ENCODE measurements at regions not wholly inside any gene's neighbourhood (a gene's known extent, or its start where the extent isn't known, plus 50 kb on each side); places are given as distances from the start of the nearest gene placed in this dataset.

DNA sequence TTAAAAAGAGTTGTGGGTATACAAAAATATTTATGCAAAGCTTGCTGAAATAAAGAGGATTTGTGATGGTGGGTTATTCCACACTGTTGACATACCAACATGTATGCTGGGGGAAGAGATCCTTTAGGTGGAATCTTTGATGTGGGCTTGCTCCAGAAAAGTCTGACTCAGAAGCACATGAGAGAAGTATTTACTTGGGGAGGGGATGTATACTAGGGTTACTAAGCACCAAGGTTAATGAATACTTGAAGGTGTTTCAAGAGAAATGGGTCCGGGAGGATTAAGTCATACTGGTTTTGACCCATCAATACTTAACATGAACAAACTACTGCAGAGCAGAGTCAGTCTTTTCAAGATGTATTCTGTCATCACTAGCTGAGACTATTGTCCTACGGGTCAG is 316.4 kb upstream of the GRIN3A start:
- ChIA-PET CTCF (no interaction called here), POLR2A (no interaction called here)
- H3K4me3 ChIP-seq (ENCODE audit: low read depth, low read length) = no peak overlapping the region
- no peak for DNase-seq (ENCODE audit: low read depth, low spot score)
- TF ChIP-seq, protein P1, sequence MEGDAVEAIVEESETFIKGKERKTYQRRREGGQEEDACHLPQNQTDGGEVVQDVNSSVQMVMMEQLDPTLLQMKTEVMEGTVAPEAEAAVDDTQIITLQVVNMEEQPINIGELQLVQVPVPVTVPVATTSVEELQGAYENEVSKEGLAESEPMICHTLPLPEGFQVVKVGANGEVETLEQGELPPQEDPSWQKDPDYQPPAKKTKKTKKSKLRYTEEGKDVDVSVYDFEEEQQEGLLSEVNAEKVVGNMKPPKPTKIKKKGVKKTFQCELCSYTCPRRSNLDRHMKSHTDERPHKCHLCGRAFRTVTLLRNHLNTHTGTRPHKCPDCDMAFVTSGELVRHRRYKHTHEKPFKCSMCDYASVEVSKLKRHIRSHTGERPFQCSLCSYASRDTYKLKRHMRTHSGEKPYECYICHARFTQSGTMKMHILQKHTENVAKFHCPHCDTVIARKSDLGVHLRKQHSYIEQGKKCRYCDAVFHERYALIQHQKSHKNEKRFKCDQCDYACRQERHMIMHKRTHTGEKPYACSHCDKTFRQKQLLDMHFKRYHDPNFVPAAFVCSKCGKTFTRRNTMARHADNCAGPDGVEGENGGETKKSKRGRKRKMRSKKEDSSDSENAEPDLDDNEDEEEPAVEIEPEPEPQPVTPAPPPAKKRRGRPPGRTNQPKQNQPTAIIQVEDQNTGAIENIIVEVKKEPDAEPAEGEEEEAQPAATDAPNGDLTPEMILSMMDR (IDR thresholded peaks at IDR 0.05; ENCODE audit: insufficient read depth, low read length, missing control alignments) = no peak

DNA sequence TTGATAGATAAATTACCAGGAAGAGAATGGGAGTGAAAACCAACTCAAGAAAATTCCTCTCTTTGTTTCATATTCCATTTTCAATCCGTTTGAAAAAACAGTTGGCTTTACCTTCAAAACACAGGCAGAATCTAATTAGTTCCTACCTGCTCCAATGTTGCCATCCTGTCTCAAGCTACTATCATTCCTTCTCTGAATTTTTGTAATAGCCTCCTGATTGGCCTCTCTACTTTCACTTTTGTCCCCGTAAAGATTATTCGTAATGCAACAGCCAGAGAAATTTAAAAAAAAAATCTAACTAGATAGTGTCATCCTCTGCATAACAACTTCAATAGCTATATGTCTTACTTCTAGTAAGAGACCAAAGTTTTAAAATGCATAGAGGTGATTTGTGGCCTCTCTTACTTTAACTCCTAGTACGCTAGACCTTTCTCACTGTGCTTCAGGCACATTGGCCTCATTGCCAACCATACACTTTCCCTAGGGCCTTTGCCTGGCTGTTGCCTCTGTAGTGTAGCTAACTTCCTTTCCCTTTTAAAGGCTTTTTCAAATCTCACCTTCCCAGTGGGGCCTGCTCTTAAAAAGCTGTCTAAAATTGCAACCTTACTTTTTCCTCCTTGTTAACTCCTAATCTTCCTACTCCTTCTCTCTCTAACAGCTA is 311.3 kb upstream of the GRIN3A start:
- H3K4me3 ChIP-seq (ENCODE audit: low read depth, low read length) = no peak overlapping the region
- DNase-seq (ENCODE audit: low read depth, low spot score) = no peak
- TF ChIP-seq, protein P1 (IDR thresholded peaks at IDR 0.05; ENCODE audit: insufficient read depth, low read length, missing control alignments) = no peak
- ChIA-PET POLR2A (no interaction called here), CTCF (no interaction called here)

DNA sequence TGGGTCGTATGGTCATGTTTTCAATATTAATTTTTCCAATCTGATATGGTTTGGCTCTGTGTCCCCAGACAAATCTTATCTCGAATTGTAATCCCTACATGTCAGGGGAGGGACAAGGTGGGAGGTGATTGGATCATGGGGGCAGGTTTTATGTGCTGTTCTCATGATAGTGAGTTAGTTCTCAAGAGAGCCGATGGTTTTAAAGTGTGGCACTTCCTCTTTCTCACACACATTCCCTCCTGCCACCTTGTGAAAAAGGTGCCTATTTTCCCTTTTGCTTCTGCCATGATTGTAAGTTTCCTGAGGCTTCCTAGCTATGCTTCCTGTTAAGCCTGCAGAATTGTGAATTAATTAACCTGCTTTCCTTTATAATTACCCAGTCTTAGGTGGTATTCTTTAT is 309.1 kb upstream of the GRIN3A start:
- no peak overlapping the region for H3K4me3 ChIP-seq (ENCODE audit: low read depth, low read length)
- CTCF ChIA-PET = no interaction called here
- DNase-seq (ENCODE audit: low read depth, low spot score) = no peak
- POLR2A ChIA-PET = no interaction called here
- TF ChIP-seq, protein P1 (IDR thresholded peaks at IDR 0.05; ENCODE audit: insufficient read depth, low read length, missing control alignments) = no peak

DNA sequence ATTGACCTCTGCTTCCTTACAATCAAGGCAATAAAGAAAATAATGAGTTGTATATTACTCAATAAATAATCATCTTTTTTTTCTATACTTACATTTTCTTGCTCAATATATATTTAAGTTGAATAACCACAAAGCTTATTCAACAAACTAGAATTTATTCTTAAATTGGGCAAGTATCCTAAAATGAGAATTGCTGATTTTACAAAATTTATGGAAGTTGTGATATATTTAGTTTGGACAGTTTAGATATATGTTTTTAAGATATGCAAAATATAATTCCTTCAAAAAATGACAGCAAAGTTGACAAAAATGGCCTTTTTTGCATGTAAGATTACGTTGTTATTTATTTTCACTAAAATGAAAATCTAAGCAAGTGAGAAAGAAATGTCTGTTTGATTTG is 305.7 kb upstream of the GRIN3A start:
- CTCF ChIA-PET = no interaction called here
- no peak overlapping the region for H3K4me3 ChIP-seq (ENCODE audit: low read depth, low read length)
- DNase-seq (ENCODE audit: low read depth, low spot score) = no peak
- TF ChIP-seq, protein P1 (IDR thresholded peaks at IDR 0.05; ENCODE audit: insufficient read depth, low read length, missing control alignments) = no peak
- POLR2A ChIA-PET = no interaction called here

DNA sequence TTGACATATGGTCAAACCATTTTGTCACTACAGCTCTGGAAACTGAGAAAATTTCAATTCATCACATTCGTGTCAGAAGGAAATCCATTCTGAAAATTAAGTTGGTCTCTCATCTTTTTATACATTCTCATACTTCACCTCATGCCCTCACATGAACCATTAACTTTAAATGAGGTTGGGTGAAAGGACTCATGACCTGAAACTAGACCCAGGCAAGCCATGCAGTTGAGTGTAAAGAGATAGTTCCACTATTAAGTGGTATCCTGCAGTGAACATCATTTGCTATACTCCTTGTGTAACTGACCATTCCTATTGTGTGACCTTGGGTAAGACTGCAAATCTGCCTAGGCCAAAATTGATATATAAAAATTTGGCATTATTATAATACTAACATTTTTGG is 299.6 kb upstream of the GRIN3A start:
- POLR2A ChIA-PET = no interaction called here
- no peak overlapping the region for H3K4me3 ChIP-seq (ENCODE audit: low read depth, low read length)
- CTCF ChIA-PET = no interaction called here
- no peak for DNase-seq (ENCODE audit: low read depth, low spot score)
- TF ChIP-seq, protein P1 (IDR thresholded peaks at IDR 0.05; ENCODE audit: insufficient read depth, low read length, missing control alignments) = no peak

DNA sequence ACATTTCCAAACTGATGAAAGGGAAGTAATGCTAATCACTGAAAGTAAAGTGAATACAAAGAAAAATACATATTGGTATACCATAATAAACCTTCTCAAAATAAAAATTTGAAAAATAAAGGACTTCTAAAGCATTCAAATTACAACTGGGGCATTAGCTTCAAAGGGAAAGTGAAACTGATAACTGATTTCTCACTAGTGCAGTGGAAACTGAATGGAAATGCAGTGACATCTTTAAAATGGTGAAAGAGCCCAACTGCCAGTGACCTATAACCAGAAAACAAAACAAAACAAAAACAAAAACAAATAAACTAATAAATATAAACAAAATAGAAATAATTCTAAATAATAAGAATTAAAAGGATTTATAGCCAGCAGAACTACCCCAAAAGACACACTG is 297.5 kb upstream of the GRIN3A start:
- ChIA-PET CTCF (no interaction called here), POLR2A (no interaction called here)
- no peak for DNase-seq (ENCODE audit: low read depth, low spot score)
- no peak overlapping the region for H3K4me3 ChIP-seq (ENCODE audit: low read depth, low read length)
- TF ChIP-seq, protein P1 (IDR thresholded peaks at IDR 0.05; ENCODE audit: insufficient read depth, low read length, missing control alignments) = no peak

All from AG04449 (cell line).